Rectal smooth muscle tissue (tissue), 1 donor: ENCODE measurements at regions not wholly inside any gene's neighbourhood (a gene's known extent, or its start where the extent isn't known, plus 50 kb on each side); places are given as distances from the start of the nearest gene placed in this dataset.
A peak's percentile ranks its signal among the peaks of the same experiment; 100 is the strongest.

Experiments
- H3K27ac ChIP-seq: one replicate; pipeline ENCODE4 v1.7.0; 2013; ENCODE audit warnings: low read depth, low read length, inconsistent platforms
- H3K27me3 ChIP-seq: one replicate; pipeline ENCODE4 v1.7.0; 2013; ENCODE audit warnings: low read length; ENCODE audit not compliant: control insufficient read depth, insufficient read depth
- H3K36me3 ChIP-seq: one replicate; pipeline ENCODE4 v1.7.0; 2013; ENCODE audit warnings: low read length; ENCODE audit not compliant: control insufficient read depth, insufficient read depth
- H3K4me1 ChIP-seq: one replicate; pipeline ENCODE4 v1.7.0; 2013; ENCODE audit warnings: low read length; ENCODE audit not compliant: control insufficient read depth, insufficient read depth
- H3K4me3 ChIP-seq: one replicate; pipeline ENCODE4 v1.7.0; 2013; ENCODE audit warnings: low read length
- H3K9ac ChIP-seq: one replicate; pipeline ENCODE4 v1.7.0; 2013; ENCODE audit warnings: low read length

GRCh38 chr11:8318536-8318935, 54.9 kb upstream of the LMO1 start:
- H3K27me3 ChIP-seq: peaks cover 2% of the 10 kb centered on the region
- H3K9ac ChIP-seq: no peak overlapping the region
- H3K36me3 ChIP-seq: no peaks in the 10 kb centered on the region
- H3K4me3 ChIP-seq: no peak overlapping the region
- H3K27ac ChIP-seq: no peak overlapping the region
- peaks cover 12% of the 10 kb centered on the region for H3K4me1 ChIP-seq

- no peaks in the 10 kb centered on the region for H3K36me3 ChIP-seq
- H3K27me3 ChIP-seq: peaks cover 2% of the 10 kb centered on the region
- no peak overlapping the region for H3K9ac ChIP-seq
- H3K4me3 ChIP-seq: no peak overlapping the region
- peaks cover 12% of the 10 kb centered on the region for H3K4me1 ChIP-seq
- H3K27ac ChIP-seq: peak overlapping the region; percentile 14
Measured at GRCh38 chr11:8317159-8317558, 53.5 kb upstream of the LMO1 start.

- Histone ChIP-seq H3K27ac (no peak overlapping the region), H3K27me3 (no peaks in the 10 kb centered on the region), H3K9ac (no peak overlapping the region), H3K4me1 (peaks cover 12% of the 10 kb centered on the region), H3K36me3 (no peaks in the 10 kb centered on the region), H3K4me3 (no peak overlapping the region)
Measured at GRCh38 chr11:8315954-8316353, 52.3 kb upstream of the LMO1 start.

DNA sequence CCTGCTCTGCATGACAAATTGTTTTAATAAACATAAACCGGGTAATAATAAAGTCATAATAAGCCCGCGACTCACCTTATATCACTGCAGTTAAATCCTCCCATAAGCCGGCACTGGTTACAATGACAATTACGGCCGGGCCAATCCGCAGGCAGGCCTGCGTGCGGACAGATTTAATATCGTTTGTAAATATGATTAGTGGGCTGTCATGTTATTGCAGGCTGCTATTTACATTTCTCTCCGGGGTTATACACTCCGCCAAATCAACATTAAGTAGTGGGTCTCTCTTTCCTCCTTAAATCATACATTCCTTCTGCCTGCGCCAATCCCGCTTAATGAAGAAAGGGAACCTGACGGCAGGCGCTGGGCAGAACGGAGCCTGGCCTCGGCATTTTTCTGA, 51.8 kb upstream of the LMO1 start:
- Histone ChIP-seq H3K27me3 (no peaks in the 10 kb centered on the region), H3K27ac (no peak overlapping the region), H3K4me1 (peaks cover 12% of the 10 kb centered on the region), H3K36me3 (no peaks in the 10 kb centered on the region), H3K4me3 (no peak overlapping the region), H3K9ac (no peak overlapping the region)

- no peaks in the 10 kb centered on the region for H3K27me3 ChIP-seq
- H3K4me1 ChIP-seq: peaks cover 12% of the 10 kb centered on the region
- H3K36me3 ChIP-seq: no peaks in the 10 kb centered on the region
- H3K9ac ChIP-seq: no peak overlapping the region
- H3K27ac ChIP-seq: no peak overlapping the region
- H3K4me3 ChIP-seq: no peak overlapping the region
Measured at GRCh38 chr11:8314916-8315315, 51.2 kb upstream of the LMO1 start.

- Histone ChIP-seq H3K4me1 (peaks cover 12% of the 10 kb centered on the region), H3K9ac (no peak overlapping the region), H3K36me3 (no peaks in the 10 kb centered on the region), H3K27ac (no peak overlapping the region), H3K4me3 (no peak overlapping the region), H3K27me3 (no peaks in the 10 kb centered on the region)
Measured at GRCh38 chr11:8313504-8314090, 49.9 kb upstream of the LMO1 start.
